ENCODE measurements at regions not wholly inside any gene's neighbourhood (a gene's known extent, or its start where the extent isn't known, plus 50 kb on each side); places are given as distances from the start of the nearest gene placed in this dataset.

DNA sequence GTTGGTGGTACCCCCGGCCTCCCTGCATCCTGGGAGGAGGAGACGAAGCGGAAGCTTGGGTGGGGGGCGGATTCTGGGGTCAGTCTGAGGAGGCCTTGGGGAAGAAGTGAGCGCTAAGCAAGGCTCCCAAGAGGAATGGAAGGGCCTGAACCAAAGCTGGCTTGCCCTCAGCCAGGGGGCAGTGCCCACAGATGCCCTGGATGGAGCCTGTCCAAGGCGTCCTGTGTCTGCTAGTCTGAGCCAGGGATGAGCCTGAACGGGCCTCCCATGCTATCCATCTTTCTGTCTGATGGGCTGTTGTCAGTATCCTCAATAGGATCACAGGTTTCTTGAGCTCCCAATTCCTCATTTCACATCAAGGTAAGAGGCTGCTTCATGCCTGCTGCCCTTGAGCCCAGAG, 122.3 kb upstream of the LHX1 start:
- TF ChIP-seq, protein P1, sequence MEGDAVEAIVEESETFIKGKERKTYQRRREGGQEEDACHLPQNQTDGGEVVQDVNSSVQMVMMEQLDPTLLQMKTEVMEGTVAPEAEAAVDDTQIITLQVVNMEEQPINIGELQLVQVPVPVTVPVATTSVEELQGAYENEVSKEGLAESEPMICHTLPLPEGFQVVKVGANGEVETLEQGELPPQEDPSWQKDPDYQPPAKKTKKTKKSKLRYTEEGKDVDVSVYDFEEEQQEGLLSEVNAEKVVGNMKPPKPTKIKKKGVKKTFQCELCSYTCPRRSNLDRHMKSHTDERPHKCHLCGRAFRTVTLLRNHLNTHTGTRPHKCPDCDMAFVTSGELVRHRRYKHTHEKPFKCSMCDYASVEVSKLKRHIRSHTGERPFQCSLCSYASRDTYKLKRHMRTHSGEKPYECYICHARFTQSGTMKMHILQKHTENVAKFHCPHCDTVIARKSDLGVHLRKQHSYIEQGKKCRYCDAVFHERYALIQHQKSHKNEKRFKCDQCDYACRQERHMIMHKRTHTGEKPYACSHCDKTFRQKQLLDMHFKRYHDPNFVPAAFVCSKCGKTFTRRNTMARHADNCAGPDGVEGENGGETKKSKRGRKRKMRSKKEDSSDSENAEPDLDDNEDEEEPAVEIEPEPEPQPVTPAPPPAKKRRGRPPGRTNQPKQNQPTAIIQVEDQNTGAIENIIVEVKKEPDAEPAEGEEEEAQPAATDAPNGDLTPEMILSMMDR (IDR thresholded peaks at IDR 0.05; ENCODE audit: poor library complexity): no peak
- TF ChIP-seq EZH2 (IDR thresholded peaks at IDR 0.05; ENCODE audit: borderline replicate concordance): no peak

All from hepatocyte (in vitro differentiated cells).